ENCODE measurements at regions not wholly inside any gene's neighbourhood (a gene's known extent, or its start where the extent isn't known, plus 50 kb on each side); places are given as distances from the start of the nearest gene placed in this dataset.

- TF ChIP-seq, protein P1, sequence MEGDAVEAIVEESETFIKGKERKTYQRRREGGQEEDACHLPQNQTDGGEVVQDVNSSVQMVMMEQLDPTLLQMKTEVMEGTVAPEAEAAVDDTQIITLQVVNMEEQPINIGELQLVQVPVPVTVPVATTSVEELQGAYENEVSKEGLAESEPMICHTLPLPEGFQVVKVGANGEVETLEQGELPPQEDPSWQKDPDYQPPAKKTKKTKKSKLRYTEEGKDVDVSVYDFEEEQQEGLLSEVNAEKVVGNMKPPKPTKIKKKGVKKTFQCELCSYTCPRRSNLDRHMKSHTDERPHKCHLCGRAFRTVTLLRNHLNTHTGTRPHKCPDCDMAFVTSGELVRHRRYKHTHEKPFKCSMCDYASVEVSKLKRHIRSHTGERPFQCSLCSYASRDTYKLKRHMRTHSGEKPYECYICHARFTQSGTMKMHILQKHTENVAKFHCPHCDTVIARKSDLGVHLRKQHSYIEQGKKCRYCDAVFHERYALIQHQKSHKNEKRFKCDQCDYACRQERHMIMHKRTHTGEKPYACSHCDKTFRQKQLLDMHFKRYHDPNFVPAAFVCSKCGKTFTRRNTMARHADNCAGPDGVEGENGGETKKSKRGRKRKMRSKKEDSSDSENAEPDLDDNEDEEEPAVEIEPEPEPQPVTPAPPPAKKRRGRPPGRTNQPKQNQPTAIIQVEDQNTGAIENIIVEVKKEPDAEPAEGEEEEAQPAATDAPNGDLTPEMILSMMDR (IDR thresholded peaks at IDR 0.05): no peak
- TF ChIP-seq NFIC (IDR thresholded peaks at IDR 0.05; ENCODE audit: borderline replicate concordance) (no peak), SIN3A (IDR thresholded peaks at IDR 0.05; ENCODE audit: borderline replicate concordance, low read depth, low read length) (no peak)
- TF ChIP-seq, protein P2, sequence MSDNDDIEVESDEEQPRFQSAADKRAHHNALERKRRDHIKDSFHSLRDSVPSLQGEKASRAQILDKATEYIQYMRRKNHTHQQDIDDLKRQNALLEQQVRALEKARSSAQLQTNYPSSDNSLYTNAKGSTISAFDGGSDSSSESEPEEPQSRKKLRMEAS (IDR thresholded peaks at IDR 0.05; ENCODE audit: low read depth): no peak
Measured at GRCh38 chr10:44217274-44217820, 167.6 kb downstream of the CXCL12 start.
